ENCODE measurements at regions not wholly inside any gene's neighbourhood (a gene's known extent, or its start where the extent isn't known, plus 50 kb on each side); places are given as distances from the start of the nearest gene placed in this dataset.
"Not testable (repeated sequence)": the region's sequence is repeated elsewhere in the genome, so short reads cannot be mapped to it uniquely, and the experiment has no call there.

GRCh38 chr22:22974795-22975580, 87.4 kb downstream of the IGLL5 start:
- in situ Hi-C loops (cut with HindIII; ENCODE audit: low sequenced_read_pairs), result no loop called here
- DNase-seq (ENCODE audit: low spot score), result no peak

GRCh38 chr22:22976033-22976922, 88.7 kb downstream of the IGLL5 start:
- no peak for DNase-seq (ENCODE audit: low spot score)
- in situ Hi-C loops (cut with HindIII; ENCODE audit: low sequenced_read_pairs), result no loop called here

GRCh38 chr22:22977479-22978200, 90.0 kb downstream of the IGLL5 start:
- in situ Hi-C loops (cut with HindIII; ENCODE audit: low sequenced_read_pairs), result no loop called here
- DNase-seq (ENCODE audit: low spot score), result no peak

GRCh38 chr22:22978637-22979036, 91.0 kb downstream of the IGLL5 start:
- DNase-seq (ENCODE audit: low spot score), result no peak
- in situ Hi-C loops (cut with HindIII; ENCODE audit: low sequenced_read_pairs), result no loop called here

GRCh38 chr22:22979121-22979724, 91.1 kb upstream of the GNAZ start:
- no peak for DNase-seq (ENCODE audit: low spot score)
- in situ Hi-C loops (cut with HindIII; ENCODE audit: low sequenced_read_pairs), result no loop called here

GRCh38 chr22:22979954-22980353, 90.4 kb upstream of the GNAZ start:
- no peak for DNase-seq (ENCODE audit: low spot score)
- in situ Hi-C loops (cut with HindIII; ENCODE audit: low sequenced_read_pairs), result no loop called here

GRCh38 chr22:22981670-22982571, 88.4 kb upstream of the GNAZ start:
- DNase-seq (ENCODE audit: low spot score), result no peak
- in situ Hi-C loops (cut with HindIII; ENCODE audit: low sequenced_read_pairs), result no loop called here

- in situ Hi-C loops (cut with HindIII; ENCODE audit: low sequenced_read_pairs), result no loop called here
- DNase-seq (ENCODE audit: low spot score), result no peak
These were observed 87.7 kb upstream of the GNAZ start for GRCh38 chr22:22982616-22983015.

- in situ Hi-C loops (cut with HindIII; ENCODE audit: low sequenced_read_pairs), result no loop called here
- no peak for DNase-seq (ENCODE audit: low spot score)
These were observed 87.2 kb upstream of the GNAZ start for GRCh38 chr22:22983123-22983522.

GRCh38 chr22:22983816-22984215, 86.5 kb upstream of the GNAZ start:
- in situ Hi-C loops (cut with HindIII; ENCODE audit: low sequenced_read_pairs), result no loop called here
- no peak for DNase-seq (ENCODE audit: low spot score)

- in situ Hi-C loops (cut with HindIII; ENCODE audit: low sequenced_read_pairs), result no loop called here
- no peak for DNase-seq (ENCODE audit: low spot score)
These were observed 85.4 kb upstream of the GNAZ start for GRCh38 chr22:22984967-22985366.

- in situ Hi-C loops (cut with HindIII; ENCODE audit: low sequenced_read_pairs), result no loop called here
- DNase-seq (ENCODE audit: low spot score), result no peak
These were observed 84.3 kb upstream of the GNAZ start for GRCh38 chr22:22986008-22986407.

- in situ Hi-C loops (cut with HindIII; ENCODE audit: low sequenced_read_pairs), result no loop called here
- no peak for DNase-seq (ENCODE audit: low spot score)
These were observed 83.7 kb upstream of the GNAZ start for GRCh38 chr22:22986640-22987039.

- in situ Hi-C loops (cut with HindIII; ENCODE audit: low sequenced_read_pairs), result no loop called here
- DNase-seq (ENCODE audit: low spot score), result no peak
These were observed 82.2 kb upstream of the GNAZ start for GRCh38 chr22:22988150-22988549.

GRCh38 chr22:22988785-22989184, 81.5 kb upstream of the GNAZ start:
- no peak for DNase-seq (ENCODE audit: low spot score)
- in situ Hi-C loops (cut with HindIII; ENCODE audit: low sequenced_read_pairs), result no loop called here

GRCh38 chr22:22989856-22990255, 80.5 kb upstream of the GNAZ start:
- DNase-seq (ENCODE audit: low spot score), result no peak
- in situ Hi-C loops (cut with HindIII; ENCODE audit: low sequenced_read_pairs), result no loop called here

- DNase-seq (ENCODE audit: low spot score); in situ Hi-C loops (cut with HindIII; ENCODE audit: low sequenced_read_pairs): not testable (repeated sequence)
These were observed 79.4 kb upstream of the GNAZ start for GRCh38 chr22:22990711-22991505.

- in situ Hi-C loops (cut with HindIII; ENCODE audit: low sequenced_read_pairs), result no loop called here
- no peak for DNase-seq (ENCODE audit: low spot score)
These were observed 77.8 kb upstream of the GNAZ start for GRCh38 chr22:22992474-22992873.
